ENCODE measurements at regions not wholly inside any gene's neighbourhood (a gene's known extent, or its start where the extent isn't known, plus 50 kb on each side); places are given as distances from the start of the nearest gene placed in this dataset.

GRCh38 chr6:74054190-74054589, 358.2 kb downstream of the CD109 start:
- no peak for TF ChIP-seq CTCF (IDR thresholded peaks at IDR 0.05; ENCODE audit: extremely low read depth, low read depth, low read length)
- Histone ChIP-seq H3K79me2 (ENCODE audit: insufficient read depth, low read length) (no peaks in the 10 kb centered on the region), H3K4me3 (ENCODE audit: insufficient read depth, low read length) (no peak overlapping the region), H3K36me3 (ENCODE audit: insufficient read depth, low read length) (no peaks in the 10 kb centered on the region), H3K4me1 (ENCODE audit: insufficient read depth, low read length) (no peaks in the 10 kb centered on the region), H4K20me1 (ENCODE audit: insufficient read depth, low read length) (no peaks in the 10 kb centered on the region), H3K27me3 (ENCODE audit: insufficient read depth, low read length) (peaks cover 5% of the 10 kb centered on the region), H3K27ac (ENCODE audit: low read depth, low read length) (no peak overlapping the region), H3K9me3 (ENCODE audit: low read depth, low read length) (no peaks in the 10 kb centered on the region), H3K4me2 (ENCODE audit: insufficient read depth, low read length) (no peak overlapping the region), H2AFZ (ENCODE audit: low read length) (no peak overlapping the region)
- no peak for DNase-seq (ENCODE audit: insufficient read length, low spot score, missing footprints)

GRCh38 chr6:74050921-74051320, 354.9 kb downstream of the CD109 start:
- no peak overlapping the region for H3K4me2 ChIP-seq (ENCODE audit: insufficient read depth, low read length)
- no peak for DNase-seq (ENCODE audit: insufficient read length, low spot score, missing footprints)
- H3K4me3 ChIP-seq (ENCODE audit: insufficient read depth, low read length) = no peak overlapping the region
- no peak for TF ChIP-seq CTCF (IDR thresholded peaks at IDR 0.05; ENCODE audit: extremely low read depth, low read depth, low read length)
- no peaks in the 10 kb centered on the region for H3K9me3 ChIP-seq (ENCODE audit: low read depth, low read length)
- H4K20me1 ChIP-seq (ENCODE audit: insufficient read depth, low read length) = no peaks in the 10 kb centered on the region
- H3K36me3 ChIP-seq (ENCODE audit: insufficient read depth, low read length) = no peaks in the 10 kb centered on the region
- no peak overlapping the region for H2AFZ ChIP-seq (ENCODE audit: low read length)
- no peak overlapping the region for H3K27ac ChIP-seq (ENCODE audit: low read depth, low read length)
- peaks cover 5% of the 10 kb centered on the region for H3K27me3 ChIP-seq (ENCODE audit: insufficient read depth, low read length)
- H3K4me1 ChIP-seq (ENCODE audit: insufficient read depth, low read length) = peaks cover 7% of the 10 kb centered on the region
- no peaks in the 10 kb centered on the region for H3K79me2 ChIP-seq (ENCODE audit: insufficient read depth, low read length)

GRCh38 chr6:74048387-74048786, 352.4 kb downstream of the CD109 start:
- Histone ChIP-seq H3K27me3 (ENCODE audit: insufficient read depth, low read length) (peaks cover 4% of the 10 kb centered on the region), H3K9me3 (ENCODE audit: low read depth, low read length) (no peaks in the 10 kb centered on the region), H3K79me2 (ENCODE audit: insufficient read depth, low read length) (no peaks in the 10 kb centered on the region), H3K36me3 (ENCODE audit: insufficient read depth, low read length) (no peaks in the 10 kb centered on the region), H4K20me1 (ENCODE audit: insufficient read depth, low read length) (no peaks in the 10 kb centered on the region), H3K4me1 (ENCODE audit: insufficient read depth, low read length) (peaks cover 13% of the 10 kb centered on the region), H3K4me2 (ENCODE audit: insufficient read depth, low read length) (no peak overlapping the region), H3K27ac (ENCODE audit: low read depth, low read length) (no peak overlapping the region), H3K4me3 (ENCODE audit: insufficient read depth, low read length) (no peak overlapping the region), H2AFZ (ENCODE audit: low read length) (no peak overlapping the region)
- TF ChIP-seq CTCF (IDR thresholded peaks at IDR 0.05; ENCODE audit: extremely low read depth, low read depth, low read length) = no peak
- no peak for DNase-seq (ENCODE audit: insufficient read length, low spot score, missing footprints)

GRCh38 chr6:74044417-74045096, 348.6 kb downstream of the CD109 start:
- Histone ChIP-seq H3K27ac (ENCODE audit: low read depth, low read length) (no peak overlapping the region), H3K4me2 (ENCODE audit: insufficient read depth, low read length) (peak overlapping the region; percentile 36), H3K4me3 (ENCODE audit: insufficient read depth, low read length) (no peak overlapping the region), H3K27me3 (ENCODE audit: insufficient read depth, low read length) (no peaks in the 10 kb centered on the region), H3K36me3 (ENCODE audit: insufficient read depth, low read length) (no peaks in the 10 kb centered on the region), H2AFZ (ENCODE audit: low read length) (no peak overlapping the region), H3K9me3 (ENCODE audit: low read depth, low read length) (no peaks in the 10 kb centered on the region), H3K4me1 (ENCODE audit: insufficient read depth, low read length) (peaks cover 13% of the 10 kb centered on the region), H4K20me1 (ENCODE audit: insufficient read depth, low read length) (no peaks in the 10 kb centered on the region), H3K79me2 (ENCODE audit: insufficient read depth, low read length) (no peaks in the 10 kb centered on the region)
- TF ChIP-seq CTCF (IDR thresholded peaks at IDR 0.05; ENCODE audit: extremely low read depth, low read depth, low read length) = no peak
- DNase-seq (ENCODE audit: insufficient read length, low spot score, missing footprints) = no peak

Data from osteoblast (primary cell).